ENCODE measurements at regions not wholly inside any gene's neighbourhood (a gene's known extent, or its start where the extent isn't known, plus 50 kb on each side); places are given as distances from the start of the nearest gene placed in this dataset.

DNA sequence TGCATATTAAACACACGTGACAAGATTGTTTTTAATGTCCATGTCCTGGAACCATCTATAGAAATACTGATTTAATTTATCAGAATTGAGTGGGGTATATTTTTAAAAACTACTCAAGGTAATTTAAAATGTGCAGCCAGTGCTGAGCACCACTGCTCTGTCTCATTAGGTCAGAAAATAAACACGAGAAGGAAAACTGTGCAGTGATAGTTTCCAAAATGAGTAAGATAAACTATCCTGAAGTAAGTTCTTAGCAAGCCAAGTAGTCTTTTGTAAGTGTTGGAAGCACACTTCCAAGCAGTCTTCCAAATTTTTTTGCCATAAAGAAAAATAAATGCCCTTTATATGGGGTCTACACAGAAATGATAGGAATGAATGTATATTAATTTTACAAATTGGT, 93.8 kb upstream of the DNAJC10 start:
- TF ChIP-seq, protein P1, sequence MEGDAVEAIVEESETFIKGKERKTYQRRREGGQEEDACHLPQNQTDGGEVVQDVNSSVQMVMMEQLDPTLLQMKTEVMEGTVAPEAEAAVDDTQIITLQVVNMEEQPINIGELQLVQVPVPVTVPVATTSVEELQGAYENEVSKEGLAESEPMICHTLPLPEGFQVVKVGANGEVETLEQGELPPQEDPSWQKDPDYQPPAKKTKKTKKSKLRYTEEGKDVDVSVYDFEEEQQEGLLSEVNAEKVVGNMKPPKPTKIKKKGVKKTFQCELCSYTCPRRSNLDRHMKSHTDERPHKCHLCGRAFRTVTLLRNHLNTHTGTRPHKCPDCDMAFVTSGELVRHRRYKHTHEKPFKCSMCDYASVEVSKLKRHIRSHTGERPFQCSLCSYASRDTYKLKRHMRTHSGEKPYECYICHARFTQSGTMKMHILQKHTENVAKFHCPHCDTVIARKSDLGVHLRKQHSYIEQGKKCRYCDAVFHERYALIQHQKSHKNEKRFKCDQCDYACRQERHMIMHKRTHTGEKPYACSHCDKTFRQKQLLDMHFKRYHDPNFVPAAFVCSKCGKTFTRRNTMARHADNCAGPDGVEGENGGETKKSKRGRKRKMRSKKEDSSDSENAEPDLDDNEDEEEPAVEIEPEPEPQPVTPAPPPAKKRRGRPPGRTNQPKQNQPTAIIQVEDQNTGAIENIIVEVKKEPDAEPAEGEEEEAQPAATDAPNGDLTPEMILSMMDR (IDR thresholded peaks at IDR 0.05) = no peak
- no peak for TF ChIP-seq POLR2A (IDR thresholded peaks at IDR 0.05)
- TF ChIP-seq POLR2AphosphoS5 (IDR thresholded peaks at IDR 0.05) = no peak
